GM23248 (cell line): ENCODE measurements at regions not wholly inside any gene's neighbourhood (a gene's known extent, or its start where the extent isn't known, plus 50 kb on each side); places are given as distances from the start of the nearest gene placed in this dataset.

Source experiments
- DNase-seq: peaks from one replicate; pipeline ENCODE4 v3.0.0-alpha.2; 2015
- H2AFZ ChIP-seq: fragments of 200-600 bp; sonication (generic); 2 replicates; pipeline ENCODE4 v1.6.1; 2016; ENCODE audit warnings: antibody characterized with exemption
- H3F3A ChIP-seq: fragments of 200-600 bp; sonication (generic); 2 replicates; pipeline ENCODE4 v1.6.1; 2016; ENCODE audit warnings: mild to moderate bottlenecking, antibody characterized with exemption, mixed run types; ENCODE audit not compliant: insufficient read depth
- H3K27ac ChIP-seq: fragments of 200-600 bp; sonication (generic); 2 replicates; pipeline ENCODE4 v1.5.1; 2016; ENCODE audit warnings: mild to moderate bottlenecking
- H3K27me3 ChIP-seq: fragments of 200-600 bp; sonication (generic); replicated peaks from 2 replicates; pipeline ENCODE4 v1.6.1; 2016; ENCODE audit warnings: mild to moderate bottlenecking; ENCODE audit not compliant: insufficient read depth
- H3K36me3 ChIP-seq: fragments of 200-600 bp; sonication (generic); 2 replicates; pipeline ENCODE4 v1.6.1; 2016; ENCODE audit warnings: low read depth, mild to moderate bottlenecking
- H3K4me1 ChIP-seq: fragments of 200-600 bp; sonication (generic); 2 replicates; pipeline ENCODE4 v1.6.1; 2016; ENCODE audit warnings: mild to moderate bottlenecking; ENCODE audit not compliant: insufficient read depth
- H3K4me2 ChIP-seq: fragments of 200-600 bp; sonication (generic); one replicate; pipeline ENCODE4 v1.6.1; 2016; ENCODE audit warnings: mild to moderate bottlenecking; ENCODE audit not compliant: unreplicated experiment
- H3K4me3 ChIP-seq: fragments of 200-600 bp; sonication (generic); 2 replicates; pipeline ENCODE4 v1.5.1; 2016; ENCODE audit warnings: mild to moderate bottlenecking
- H3K79me2 ChIP-seq: fragments of 200-600 bp; sonication (generic); 2 replicates; pipeline ENCODE4 v1.6.1; 2016; ENCODE audit warnings: mild to moderate bottlenecking; ENCODE audit not compliant: insufficient read depth
- H3K9ac ChIP-seq: fragments of 200-600 bp; sonication (generic); 2 replicates; pipeline ENCODE4 v1.6.1; 2016; ENCODE audit warnings: mild to moderate bottlenecking
- H3K9me2 ChIP-seq: fragments of 200-600 bp; sonication (generic); 2 replicates; pipeline ENCODE4 v1.6.1; 2016; ENCODE audit warnings: mixed run types, mild to moderate bottlenecking, moderate library complexity; ENCODE audit not compliant: insufficient read depth
- H3K9me3 ChIP-seq: fragments of 200-600 bp; sonication (generic); one replicate; pipeline ENCODE4 v1.6.1; 2017; ENCODE audit warnings: low read depth
- H4K20me1 ChIP-seq: fragments of 200-600 bp; sonication (generic); 2 replicates; pipeline ENCODE4 v1.6.0; 2016; ENCODE audit not compliant: insufficient read depth
- EZH2 ChIP-seq: fragments of 200-600 bp; sonication (generic); IDR thresholded peaks from 2 replicates; pipeline ENCODE4 v1.6.1; 2018; ENCODE audit warnings: antibody characterized with exemption, mild to moderate bottlenecking; ENCODE audit not compliant: insufficient read depth, poor library complexity, severe bottlenecking
- EZH2phosphoT487 ChIP-seq: fragments of 200-600 bp; sonication (generic); IDR thresholded peaks from 2 replicates; pipeline ENCODE4 v1.6.1; 2018; ENCODE audit warnings: antibody characterized with exemption, moderate library complexity, mild to moderate bottlenecking, low read depth; ENCODE audit not compliant: insufficient read depth
- WGBS, 2 experiments: methylation state at CpG; one replicate each; pipeline ENCODE4 v1.1.6; 2015 to 2017; ENCODE audit warnings: low lambda C conversion rate in 2 of 2, low coverage in 1 of 2; ENCODE audit errors: missing lambda C conversion rate in 2 of 2; 5-methylcytosine and 5-hydroxymethylcytosine counted together
- in situ Hi-C: fragments of 300-500 bp; cut with MboI; formaldehyde crosslinking; loops from 2 replicates; pipeline ENCODE4 v1.15.0; 2020

GRCh38 chr1:30635391-30635975 lies 87.9 kb downstream of the MATN1 start:
- no peaks in the 10 kb centered on the region for H3K79me2 ChIP-seq
- H3K9ac ChIP-seq: no peak overlapping the region
- no peaks in the 10 kb centered on the region for H3K36me3 ChIP-seq
- H3K27ac ChIP-seq: no peak overlapping the region
- H3K4me2 ChIP-seq: no peak overlapping the region
- 50 to 56% methylated on average over 8 of the region's 8 CpGs for WGBS, 2 experiments
- H3K9me3 ChIP-seq: no peaks in the 10 kb centered on the region
- H4K20me1 ChIP-seq: no peaks in the 10 kb centered on the region
- no peak overlapping the region for H3K4me3 ChIP-seq
- no peaks in the 10 kb centered on the region for H3K9me2 ChIP-seq
- H3K27me3 ChIP-seq: no peaks in the 10 kb centered on the region; the same call in none of the 2 replicates
- in situ Hi-C loops: no loop called here
- no peak for DNase-seq
- H2AFZ ChIP-seq: no peak overlapping the region
- no peaks in the 10 kb centered on the region for H3K4me1 ChIP-seq
- no peaks in the 10 kb centered on the region for H3F3A ChIP-seq
- no peak for TF ChIP-seq EZH2
- TF ChIP-seq EZH2phosphoT487: no peak

DNA sequence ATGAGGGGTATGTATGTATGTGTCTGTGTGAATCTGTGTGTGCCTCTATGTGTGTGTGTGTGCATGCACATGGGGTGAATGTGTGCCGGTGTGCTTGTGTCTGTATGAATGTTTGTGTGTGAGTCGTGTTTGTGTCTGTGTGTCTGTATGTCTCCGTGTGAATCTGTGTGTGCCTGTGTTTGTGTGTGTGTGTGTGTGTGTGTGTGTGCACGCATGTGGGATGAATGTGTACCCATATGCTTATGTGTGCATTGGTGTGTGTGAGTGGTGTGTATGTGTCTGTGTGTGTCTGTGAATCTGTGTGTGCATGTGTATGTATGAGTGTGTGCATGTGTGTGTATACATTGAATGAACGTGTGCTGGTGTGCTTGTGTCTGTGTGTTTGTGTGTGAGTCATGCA lies 88.9 kb downstream of the MATN1 start:
- no peaks in the 10 kb centered on the region for H4K20me1 ChIP-seq
- in situ Hi-C loops: no loop called here
- no peaks in the 10 kb centered on the region for H3K4me1 ChIP-seq
- no peaks in the 10 kb centered on the region for H3K36me3 ChIP-seq
- no peak overlapping the region for H3K4me2 ChIP-seq
- H3K27me3 ChIP-seq: no peaks in the 10 kb centered on the region; the same call in none of the 2 replicates
- no peaks in the 10 kb centered on the region for H3K9me3 ChIP-seq
- H3K9ac ChIP-seq: no peak overlapping the region
- H3K4me3 ChIP-seq: no peak overlapping the region
- H3K9me2 ChIP-seq: no peaks in the 10 kb centered on the region
- no peak overlapping the region for H3K27ac ChIP-seq
- H2AFZ ChIP-seq: no peak overlapping the region
- TF ChIP-seq EZH2phosphoT487: no peak
- no peak for TF ChIP-seq EZH2
- H3F3A ChIP-seq: no peaks in the 10 kb centered on the region
- 75 to 78% methylated on average over 5 of the region's 5 CpGs for WGBS, 2 experiments
- no peak for DNase-seq
- H3K79me2 ChIP-seq: no peaks in the 10 kb centered on the region

DNA sequence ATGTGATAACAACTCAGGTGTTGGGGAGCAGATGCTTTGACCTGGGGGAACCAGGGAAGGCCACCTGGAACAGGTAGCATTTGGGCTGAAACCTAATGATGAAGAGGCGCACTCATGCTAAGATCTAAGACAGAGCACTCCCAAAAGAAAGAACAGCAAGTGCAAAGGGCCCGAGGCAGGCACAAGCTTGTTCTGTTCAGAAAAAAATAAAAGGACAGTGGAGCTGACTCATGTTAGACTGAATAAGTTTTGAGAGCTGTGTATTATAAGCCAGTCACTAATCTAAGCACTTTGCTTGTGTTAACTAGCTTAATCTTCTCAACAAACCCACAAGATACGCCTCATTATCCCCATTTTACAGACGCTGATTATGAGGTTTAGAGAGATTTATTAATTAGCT lies 90.1 kb downstream of the MATN1 start:
- no peak for DNase-seq
- no peaks in the 10 kb centered on the region for H3K36me3 ChIP-seq
- WGBS, 2 experiments: 68 to 85% methylated on average over 4 of the region's 4 CpGs
- no peaks in the 10 kb centered on the region for H3F3A ChIP-seq
- H2AFZ ChIP-seq: no peak overlapping the region
- no peaks in the 10 kb centered on the region for H4K20me1 ChIP-seq
- H3K27me3 ChIP-seq: no peaks in the 10 kb centered on the region; the same call in none of the 2 replicates
- H3K4me3 ChIP-seq: no peak overlapping the region
- H3K4me1 ChIP-seq: no peaks in the 10 kb centered on the region
- no peak overlapping the region for H3K9ac ChIP-seq
- in situ Hi-C loops: no loop called here
- no peaks in the 10 kb centered on the region for H3K9me3 ChIP-seq
- no peak for TF ChIP-seq EZH2phosphoT487
- no peak for TF ChIP-seq EZH2
- no peaks in the 10 kb centered on the region for H3K79me2 ChIP-seq
- H3K4me2 ChIP-seq: no peak overlapping the region
- no peaks in the 10 kb centered on the region for H3K9me2 ChIP-seq
- H3K27ac ChIP-seq: no peak overlapping the region

DNA sequence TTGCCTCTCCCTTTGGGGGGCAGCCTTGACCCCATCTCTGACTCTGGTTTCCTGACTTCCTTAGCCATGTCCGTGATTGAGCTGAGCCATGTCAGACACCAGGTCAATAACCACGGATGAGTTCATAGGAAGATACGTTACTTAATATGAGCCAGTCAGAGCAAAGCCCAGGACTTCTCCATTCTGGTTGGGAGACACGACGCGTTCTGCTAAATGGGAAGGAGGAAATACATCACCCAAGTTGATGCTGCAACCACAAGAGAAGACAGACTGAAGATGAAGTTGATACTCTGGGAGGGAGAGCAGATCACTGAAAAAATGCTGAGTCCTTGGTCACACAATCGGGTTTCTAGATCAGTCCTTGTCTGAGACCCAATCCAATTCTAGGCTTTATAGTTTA lies 90.9 kb downstream of the MATN1 start:
- 83% methylated on average over 7 of the region's 7 CpGs for WGBS, 2 experiments
- in situ Hi-C loops: no loop called here

More for the DNA sequence above, 90.9 kb downstream of the MATN1 start:
- H3K9me2 ChIP-seq: no peaks in the 10 kb centered on the region
- no peaks in the 10 kb centered on the region for H3K4me1 ChIP-seq
- no peak overlapping the region for H2AFZ ChIP-seq
- no peak overlapping the region for H3K4me2 ChIP-seq
- TF ChIP-seq EZH2phosphoT487 (no peak), EZH2 (no peak)
- no peak overlapping the region for H3K4me3 ChIP-seq
- peaks cover 3% of the 10 kb centered on the region for H3K27me3 ChIP-seq
- H3K9me3 ChIP-seq: no peaks in the 10 kb centered on the region
- no peaks in the 10 kb centered on the region for H3F3A ChIP-seq
- H3K36me3 ChIP-seq: no peaks in the 10 kb centered on the region
- H3K9ac ChIP-seq: no peak overlapping the region
- no peaks in the 10 kb centered on the region for H3K79me2 ChIP-seq
- no peak overlapping the region for H3K27ac ChIP-seq
- no peak for DNase-seq
- H4K20me1 ChIP-seq: no peaks in the 10 kb centered on the region
